ENCODE measurements at regions not wholly inside any gene's neighbourhood (a gene's known extent, or its start where the extent isn't known, plus 50 kb on each side); places are given as distances from the start of the nearest gene placed in this dataset.

DNA sequence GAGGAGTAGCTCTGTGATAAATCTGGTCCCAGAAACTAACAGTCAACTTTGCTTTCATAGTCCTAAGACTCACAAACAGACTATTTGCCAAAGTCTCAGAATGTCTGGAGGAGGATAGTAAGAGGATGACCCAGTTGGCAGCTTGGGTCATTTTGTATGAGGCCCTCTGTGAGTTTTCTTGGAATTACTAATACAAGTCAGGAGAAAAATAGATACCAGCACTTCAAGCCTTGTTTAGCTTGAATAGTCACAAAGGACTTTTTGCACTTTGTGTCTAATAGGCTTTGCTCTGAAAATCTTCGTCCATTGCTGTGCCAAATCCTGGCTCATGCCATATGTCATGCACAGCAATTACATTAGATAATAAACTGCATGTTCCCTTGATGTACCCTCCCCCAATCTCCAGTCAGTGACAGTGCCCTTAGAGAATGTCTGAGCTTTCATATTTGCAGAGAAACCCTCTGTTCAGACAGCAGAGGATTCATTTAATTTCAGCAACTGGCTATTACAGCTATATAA lies 612.8 kb downstream of the CSNK1G3 start:
- TF ChIP-seq, protein P1, sequence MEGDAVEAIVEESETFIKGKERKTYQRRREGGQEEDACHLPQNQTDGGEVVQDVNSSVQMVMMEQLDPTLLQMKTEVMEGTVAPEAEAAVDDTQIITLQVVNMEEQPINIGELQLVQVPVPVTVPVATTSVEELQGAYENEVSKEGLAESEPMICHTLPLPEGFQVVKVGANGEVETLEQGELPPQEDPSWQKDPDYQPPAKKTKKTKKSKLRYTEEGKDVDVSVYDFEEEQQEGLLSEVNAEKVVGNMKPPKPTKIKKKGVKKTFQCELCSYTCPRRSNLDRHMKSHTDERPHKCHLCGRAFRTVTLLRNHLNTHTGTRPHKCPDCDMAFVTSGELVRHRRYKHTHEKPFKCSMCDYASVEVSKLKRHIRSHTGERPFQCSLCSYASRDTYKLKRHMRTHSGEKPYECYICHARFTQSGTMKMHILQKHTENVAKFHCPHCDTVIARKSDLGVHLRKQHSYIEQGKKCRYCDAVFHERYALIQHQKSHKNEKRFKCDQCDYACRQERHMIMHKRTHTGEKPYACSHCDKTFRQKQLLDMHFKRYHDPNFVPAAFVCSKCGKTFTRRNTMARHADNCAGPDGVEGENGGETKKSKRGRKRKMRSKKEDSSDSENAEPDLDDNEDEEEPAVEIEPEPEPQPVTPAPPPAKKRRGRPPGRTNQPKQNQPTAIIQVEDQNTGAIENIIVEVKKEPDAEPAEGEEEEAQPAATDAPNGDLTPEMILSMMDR (IDR thresholded peaks at IDR 0.05), result no peak
- no peak overlapping the region for H3K27ac ChIP-seq
- H3K9me3 ChIP-seq, result no peaks in the 10 kb centered on the region
- intact Hi-C loops (cut with DNase I), result no loop called here
- H3K4me1 ChIP-seq, result no peaks in the 10 kb centered on the region
- no peak overlapping the region for H3K9ac ChIP-seq (ENCODE audit: low read depth in 2 of 2, low read length in 2 of 2)
- no peaks in the 10 kb centered on the region for H3K36me3 ChIP-seq
- no peaks in the 10 kb centered on the region for H3K27me3 ChIP-seq
- no peak overlapping the region for H3K4me3 ChIP-seq
- no peak for DNase-seq

DNA sequence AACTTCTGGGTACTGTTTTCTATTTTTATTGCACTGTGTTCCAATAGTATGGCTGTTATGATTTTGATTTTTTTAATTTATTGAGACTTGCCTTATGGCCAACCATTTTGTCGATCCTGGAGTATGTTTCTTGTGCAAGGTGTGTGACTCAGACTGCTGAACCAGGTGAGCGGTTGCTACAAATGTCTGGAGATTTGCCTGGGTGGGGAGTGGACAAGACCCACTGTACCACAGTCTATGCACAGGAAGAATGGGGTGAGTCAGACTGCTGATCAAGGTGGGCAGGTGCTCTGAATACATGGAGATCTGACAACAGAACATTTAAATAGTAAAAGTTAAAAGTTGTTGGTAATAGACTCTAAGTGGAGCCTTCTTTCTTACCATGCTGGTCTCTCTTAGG lies 609.2 kb downstream of the CSNK1G3 start:
- no peaks in the 10 kb centered on the region for H3K27me3 ChIP-seq
- no peaks in the 10 kb centered on the region for H3K4me1 ChIP-seq
- no peak overlapping the region for H3K9ac ChIP-seq (ENCODE audit: low read depth in 2 of 2, low read length in 2 of 2)
- no peak overlapping the region for H3K4me3 ChIP-seq
- intact Hi-C loops (cut with DNase I), result no loop called here
- H3K27ac ChIP-seq, result no peak overlapping the region
- TF ChIP-seq, protein P1 (IDR thresholded peaks at IDR 0.05), result no peak
- H3K9me3 ChIP-seq, result no peaks in the 10 kb centered on the region
- H3K36me3 ChIP-seq, result no peaks in the 10 kb centered on the region
- no peak for DNase-seq

GRCh38 chr5:124114911-124115310 lies 602.9 kb downstream of the CSNK1G3 start:
- H3K36me3 ChIP-seq, result no peaks in the 10 kb centered on the region
- H3K4me1 ChIP-seq, result no peaks in the 10 kb centered on the region
- H3K27me3 ChIP-seq, result no peaks in the 10 kb centered on the region
- H3K4me3 ChIP-seq, result no peak overlapping the region
- intact Hi-C loops (cut with DNase I), result no loop called here
- no peak for DNase-seq
- H3K9ac ChIP-seq (ENCODE audit: low read depth in 2 of 2, low read length in 2 of 2), result no peak overlapping the region
- no peaks in the 10 kb centered on the region for H3K9me3 ChIP-seq
- TF ChIP-seq, protein P1 (IDR thresholded peaks at IDR 0.05), result no peak
- no peak overlapping the region for H3K27ac ChIP-seq

DNA sequence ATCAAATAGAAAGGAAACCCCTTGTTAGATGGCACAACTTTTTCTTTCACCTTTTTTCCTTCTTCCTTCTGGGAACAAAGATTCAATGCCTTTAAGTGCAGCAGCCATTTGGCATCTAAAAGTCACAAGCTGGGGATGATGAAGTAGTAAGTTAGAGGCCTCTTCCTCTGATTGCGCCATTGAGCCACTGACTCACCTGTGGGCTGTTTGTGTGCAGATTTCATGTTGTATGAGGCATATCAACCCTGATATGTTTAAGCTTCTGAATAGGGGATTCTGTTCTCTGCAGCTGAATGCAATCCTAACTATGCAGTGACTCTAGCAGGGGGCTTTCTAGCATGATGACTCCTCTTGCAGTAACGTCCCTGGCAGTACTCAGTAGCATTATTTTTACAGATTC lies 599.9 kb downstream of the CSNK1G3 start:
- TF ChIP-seq, protein P1 (IDR thresholded peaks at IDR 0.05), result no peak
- Histone ChIP-seq H3K36me3 (no peaks in the 10 kb centered on the region), H3K4me1 (no peaks in the 10 kb centered on the region), H3K27me3 (no peaks in the 10 kb centered on the region), H3K9me3 (no peaks in the 10 kb centered on the region), H3K27ac (no peak overlapping the region), H3K9ac (ENCODE audit: low read depth in 2 of 2, low read length in 2 of 2) (no peak overlapping the region), H3K4me3 (no peak overlapping the region)
- DNase-seq, result no peak
- intact Hi-C loops (cut with DNase I), result no loop called here

DNA sequence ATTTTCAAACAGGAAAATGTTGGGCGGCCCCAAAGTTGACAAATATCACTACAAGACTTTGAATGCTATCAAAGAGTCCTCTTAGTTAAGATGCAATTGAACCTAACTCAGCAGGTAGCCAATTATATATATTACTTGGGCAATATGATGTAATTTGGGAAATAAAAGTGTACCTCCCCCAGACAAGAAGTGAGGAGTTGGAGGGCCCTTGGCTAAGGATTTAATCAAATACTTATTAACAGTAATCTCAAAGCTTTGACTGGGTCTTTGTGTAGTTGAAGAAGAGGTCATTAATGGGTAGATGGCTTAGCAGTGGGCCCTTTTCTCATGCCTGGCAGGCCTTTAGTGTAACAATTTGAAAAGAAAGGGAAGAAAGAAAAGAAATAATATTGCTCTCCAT lies 599.0 kb downstream of the CSNK1G3 start:
- H3K27me3 ChIP-seq, result no peaks in the 10 kb centered on the region
- DNase-seq, result no peak
- no peak overlapping the region for H3K9ac ChIP-seq (ENCODE audit: low read depth in 2 of 2, low read length in 2 of 2)
- no peak overlapping the region for H3K27ac ChIP-seq
- H3K9me3 ChIP-seq, result no peaks in the 10 kb centered on the region
- H3K36me3 ChIP-seq, result no peaks in the 10 kb centered on the region
- intact Hi-C loops (cut with DNase I), result no loop called here
- H3K4me3 ChIP-seq, result no peak overlapping the region
- H3K4me1 ChIP-seq, result no peaks in the 10 kb centered on the region
- TF ChIP-seq, protein P1 (IDR thresholded peaks at IDR 0.05), result no peak

GRCh38 chr5:124105326-124105725 lies 593.3 kb downstream of the CSNK1G3 start:
- H3K27me3 ChIP-seq, result no peaks in the 10 kb centered on the region
- H3K4me1 ChIP-seq, result no peaks in the 10 kb centered on the region
- no peak overlapping the region for H3K27ac ChIP-seq
- DNase-seq, result no peak
- H3K9me3 ChIP-seq, result no peaks in the 10 kb centered on the region
- H3K36me3 ChIP-seq, result no peaks in the 10 kb centered on the region
- TF ChIP-seq, protein P1 (IDR thresholded peaks at IDR 0.05), result no peak
- intact Hi-C loops (cut with DNase I), result no loop called here
- H3K4me3 ChIP-seq, result no peak overlapping the region
- no peak overlapping the region for H3K9ac ChIP-seq (ENCODE audit: low read depth in 2 of 2, low read length in 2 of 2)

Measured in colonic mucosa (tissue), 4 donors.